PC-3 (cell line): ENCODE measurements at regions not wholly inside any gene's neighbourhood (a gene's known extent, or its start where the extent isn't known, plus 50 kb on each side); places are given as distances from the start of the nearest gene placed in this dataset.

ENCODE experiments used
- CTCF ChIP-seq: fragments of 300-600 bp; sonication (generic); conservative IDR thresholded peaks from 2 replicates; pipeline ENCODE4 v1.5.1; 2017; ENCODE audit warnings: antibody characterized with exemption, low read depth, mild to moderate bottlenecking, low read length
- EZH2 ChIP-seq: fragments of 300-600 bp; sonication (generic); IDR thresholded peaks from one replicate; pipeline ENCODE4 v1.6.1; 2017; ENCODE audit warnings: antibody characterized with exemption, mild to moderate bottlenecking, low read length; ENCODE audit not compliant: unreplicated experiment
- EZH2phosphoT487 ChIP-seq: fragments of 300-600 bp; sonication (generic); IDR thresholded peaks from 2 replicates; pipeline ENCODE4 v1.6.1; 2018; ENCODE audit warnings: mild to moderate bottlenecking, antibody characterized with exemption, low read length, borderline replicate concordance

DNA sequence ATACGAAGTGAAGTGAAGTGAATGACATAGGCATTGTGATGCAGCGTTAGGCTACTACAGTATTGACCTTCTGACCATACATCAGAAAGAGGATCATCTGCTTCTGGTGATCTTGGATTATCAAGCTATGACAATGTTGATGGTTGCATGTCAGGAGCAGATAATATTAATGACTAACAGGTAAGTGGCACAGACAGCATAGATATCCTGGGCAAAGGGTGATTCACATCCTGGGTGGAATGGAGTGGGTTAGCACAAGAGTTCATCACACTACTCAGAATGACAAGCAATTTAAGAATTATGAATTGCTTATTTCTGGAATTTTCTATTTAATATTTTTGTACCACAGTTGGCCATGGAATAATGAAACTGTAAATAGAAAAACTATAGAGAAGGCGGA, 397.9 kb upstream of the ATP2B1 start:
- TF ChIP-seq CTCF, result no peak
- TF ChIP-seq EZH2phosphoT487, result no peak
- TF ChIP-seq EZH2, result no peak
